Endothelial cell of umbilical vein (primary cell): ENCODE measurements at regions not wholly inside any gene's neighbourhood (a gene's known extent, or its start where the extent isn't known, plus 50 kb on each side); places are given as distances from the start of the nearest gene placed in this dataset.

Experiments
- BruUV-seq: library from RNA; stranded (reverse); fragments of 400-500 nt; replicated peaks from 2 replicates; lab custom pipeline; 2021; lab: Mats Ljungman, UMichigan
- CTCF ChIA-PET: fragments of 300-600, 350-600 bp; sonication (Branson Sonifier 250); formaldehyde crosslinking; loops from one replicate; lab custom pipeline; 2021; ENCODE audit warnings: antibody characterized with exemption, inconsistent platforms; lab: Charles Lee
- POLR2A ChIA-PET: fragments of 300-600, 350-600 bp; sonication (Branson Sonifier 250); formaldehyde crosslinking; loops from one replicate; lab custom pipeline; 2021; ENCODE audit warnings: antibody characterized with exemption, inconsistent platforms; lab: Charles Lee
- DNase-seq: peaks from one replicate; pipeline ENCODE4 v3.0.0-alpha.2; 2011; ENCODE audit warnings: low read depth, low spot score
- FAIRE-seq: peaks from 2 replicates; lab custom pipeline; 2011; peaks lifted over from hg19 to GRCh38; lab: Jason Lieb, UNC
- H2AFZ ChIP-seq: 2 replicates; pipeline ENCODE4 v1.6.0; 2012; ENCODE audit warnings: low read depth, low read length, control low read depth, inconsistent platforms
- H3K27ac ChIP-seq: 2 replicates; pipeline ENCODE4 v1.5.1; 2011; ENCODE audit warnings: low read depth, mild to moderate bottlenecking, control low read depth, low read length, moderate library complexity; ENCODE audit not compliant: insufficient read depth
- H3K27me3 ChIP-seq, 2 experiments: 2 replicates each; pipeline versions ENCODE4 v1.6.0 to v1.6.1; 2011; ENCODE audit warnings: low read length in 2 of 2, mixed read lengths in 1 of 2; ENCODE audit not compliant: control insufficient read depth in 2 of 2, insufficient read depth in 2 of 2
- H3K36me3 ChIP-seq, 2 experiments: 2 replicates in 1 of 2; 3 replicates in 1 of 2; pipeline ENCODE4 v1.5.1; 2011; ENCODE audit warnings: low read length in 2 of 2, mild to moderate bottlenecking in 1 of 2, moderate library complexity in 1 of 2; ENCODE audit not compliant: control insufficient read depth in 2 of 2, insufficient read depth in 2 of 2; ENCODE audit errors: extremely low read depth in 1 of 2
- H3K4me1 ChIP-seq: 3 replicates; pipeline ENCODE4 v1.5.1; 2011; ENCODE audit warnings: mild to moderate bottlenecking, low read length; ENCODE audit not compliant: control insufficient read depth, insufficient read depth; ENCODE audit errors: extremely low read depth
- H3K4me2 ChIP-seq: 2 replicates; pipeline ENCODE4 v1.6.1; 2011; ENCODE audit warnings: low read length, control low read depth, mixed read lengths; ENCODE audit not compliant: insufficient read depth
- H3K4me3 ChIP-seq, 3 experiments: fragments of 200-600 bp in 1 of 3; sonication (generic), shearing (Covaris generic) in 1 of 3; replicated peaks in 1 of 3; 2 replicates each; pipeline ENCODE4 v1.5.1; 2011 to 2016; ENCODE audit warnings: control low read depth in 3 of 3, low read length in 3 of 3, mild to moderate bottlenecking in 2 of 3, inconsistent platforms in 1 of 3, low read depth in 1 of 3, moderate library complexity in 1 of 3; ENCODE audit not compliant: insufficient read depth in 1 of 3
- H3K79me2 ChIP-seq: 2 replicates; pipeline ENCODE4 v1.6.0; 2012; ENCODE audit warnings: low read length, inconsistent platforms; ENCODE audit not compliant: control insufficient read depth, insufficient read depth
- H3K9ac ChIP-seq: replicated peaks from 2 replicates; pipeline ENCODE3; 2011; ENCODE audit warnings: low read length, control low read depth; ENCODE audit not compliant: insufficient read depth; ENCODE audit errors: extremely low read depth
- H3K9me1 ChIP-seq: replicated peaks from 3 replicates; pipeline ENCODE4 v1.6.0; 2011; ENCODE audit warnings: mild to moderate bottlenecking, low read length; ENCODE audit not compliant: control insufficient read depth, insufficient read depth; ENCODE audit errors: extremely low read depth
- H3K9me3 ChIP-seq: replicated peaks from 2 replicates; pipeline ENCODE4 v1.5.1; 2012; ENCODE audit warnings: low read length, inconsistent platforms; ENCODE audit not compliant: control insufficient read depth, insufficient read depth
- H4K20me1 ChIP-seq: replicated peaks from 2 replicates; pipeline ENCODE3; 2011; ENCODE audit warnings: mild to moderate bottlenecking, low read length; ENCODE audit not compliant: control insufficient read depth, insufficient read depth; ENCODE audit errors: extremely low read depth
- CTCF ChIP-seq, 2 donors: IDR thresholded peaks; 1 replicate in 1 of 2; 2 replicates in 1 of 2; pipeline ENCODE4 v1.5.1; 2011; ENCODE audit warnings: low read length in 2 of 2, mild to moderate bottlenecking in 2 of 2, moderate library complexity in 2 of 2, control low read depth in 1 of 2, inconsistent platforms in 1 of 2, low read depth in 1 of 2; ENCODE audit not compliant: insufficient read depth in 1 of 2; ENCODE audit errors: extremely low read depth in 1 of 2
- EZH2 ChIP-seq: IDR thresholded peaks from 2 replicates; pipeline ENCODE4 v1.6.1; 2012; ENCODE audit warnings: borderline replicate concordance, low read depth, mild to moderate bottlenecking, moderate library complexity, low read length, inconsistent platforms; ENCODE audit not compliant: severe bottlenecking
- FOS ChIP-seq: IDR thresholded peaks from 2 replicates; pipeline ENCODE4 v1.6.1; 2011; ENCODE audit warnings: mild to moderate bottlenecking, low read length, moderate library complexity, borderline replicate concordance; ENCODE audit not compliant: insufficient read depth
- GATA2 ChIP-seq: IDR thresholded peaks from 2 replicates; pipeline ENCODE4 v1.7.0; 2011; ENCODE audit warnings: low read depth, mild to moderate bottlenecking, moderate library complexity, mixed read lengths, low read length; ENCODE audit not compliant: insufficient read length, insufficient read depth
- JUN ChIP-seq: IDR thresholded peaks from 2 replicates; pipeline ENCODE4 v1.6.1; 2011; ENCODE audit warnings: borderline replicate concordance, low read depth; ENCODE audit not compliant: insufficient read length, insufficient read depth
- MAX ChIP-seq: IDR thresholded peaks from 2 replicates; pipeline ENCODE4 v1.6.1; 2011; ENCODE audit not compliant: insufficient read depth, insufficient read length
- MYC ChIP-seq: IDR thresholded peaks from one replicate; pipeline ENCODE4 v1.6.1; 2011; ENCODE audit warnings: mild to moderate bottlenecking, low read depth, low read length
- POLR2A ChIP-seq: IDR thresholded peaks from 2 replicates; pipeline ENCODE4 v1.6.1; 2012; ENCODE audit warnings: low read depth, mild to moderate bottlenecking, control low read depth, low read length
- POLR2AphosphoS5 ChIP-seq: IDR thresholded peaks from 2 replicates; pipeline ENCODE4 v1.6.1; 2012; ENCODE audit warnings: low read depth, mild to moderate bottlenecking, control low read depth, low read length, moderate library complexity; ENCODE audit not compliant: insufficient read depth
- dilution Hi-C: fragments of 300-500 bp; cut with MboI; formaldehyde crosslinking; loops from one replicate; pipeline ENCODE4 v1.15.0; 2019; ENCODE audit warnings: low sequenced_read_pairs; ENCODE audit not compliant: extremely low pct_ligation_motif_present
- intact Hi-C: fragments of 100-400 bp; cut with micrococcal nuclease; formaldehyde crosslinking; loops from one replicate; pipeline ENCODE4 v1.10.0; 2022

DNA sequence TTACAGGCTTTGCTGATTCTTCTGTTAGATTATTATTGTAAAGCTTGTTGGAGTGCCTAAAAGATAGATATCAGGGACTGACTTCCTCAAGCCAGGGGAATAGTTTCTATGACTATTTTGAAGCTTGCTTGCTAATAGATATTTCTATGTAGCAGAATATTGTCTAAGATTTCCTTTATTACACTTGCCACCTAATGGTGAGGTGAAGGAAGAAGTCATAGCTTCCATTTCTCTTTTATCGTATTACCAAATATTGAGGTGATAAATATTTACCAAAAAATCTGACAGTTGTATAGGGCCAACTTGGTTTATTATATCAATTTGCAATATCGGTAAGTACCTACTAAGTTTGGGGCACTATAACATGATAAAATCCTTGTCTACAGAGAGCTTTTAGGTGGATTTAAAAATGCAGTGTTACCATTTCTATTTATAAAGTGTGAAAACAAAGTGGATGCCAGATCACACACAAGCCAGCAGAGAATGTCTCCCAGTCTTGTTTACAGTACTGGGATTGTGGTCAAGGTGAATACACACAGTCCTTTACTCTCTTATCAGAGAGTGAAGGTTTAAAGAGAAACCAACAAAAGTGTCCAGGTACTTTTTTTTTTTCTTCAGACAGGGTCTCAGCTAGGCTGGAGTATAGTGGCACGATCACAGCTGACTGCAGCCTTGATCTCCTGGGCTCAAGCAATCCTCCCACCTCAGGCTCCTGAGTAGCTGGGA, 137.9 kb downstream of the IGF1 start:
- POLR2A ChIA-PET, result no interaction called here
- intact Hi-C loops, result no loop called here
- H3K4me1 ChIP-seq, result no peaks in the 10 kb centered on the region

DNA sequence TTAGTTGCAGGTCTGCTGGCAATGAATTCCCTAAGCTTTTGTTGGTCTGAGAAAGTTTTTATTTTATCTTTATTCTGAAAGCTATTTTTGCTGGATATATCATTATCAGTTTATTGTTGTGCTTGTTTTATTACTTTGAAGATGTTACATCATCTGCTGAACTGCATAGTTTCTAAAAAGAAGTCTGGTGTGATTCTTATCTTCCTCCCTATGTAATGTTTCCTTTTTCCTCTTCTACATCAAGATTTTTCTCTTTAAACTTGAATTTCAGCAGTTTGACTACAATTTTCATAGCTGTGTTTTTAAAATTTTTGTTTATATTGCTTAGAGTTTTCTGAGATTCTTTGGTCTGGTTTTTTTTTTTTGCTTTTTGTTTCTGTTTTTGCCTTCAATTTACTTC, 137.1 kb upstream of the PMCH start:
- ChIA-PET CTCF (no interaction called here), POLR2A (no interaction called here)
- intact Hi-C loops, result no loop called here
- dilution Hi-C loops, result no loop called here
- Histone ChIP-seq H3K4me1 (no peaks in the 10 kb centered on the region), H3K79me2 (no peaks in the 10 kb centered on the region), H2AFZ (no peak overlapping the region), H3K36me3 (no peaks in the 10 kb centered on the region), H3K9ac (no peak overlapping the region), H3K27ac (no peak overlapping the region), H3K9me3 (no peaks in the 10 kb centered on the region), H4K20me1 (no peaks in the 10 kb centered on the region), H3K27me3 (no peaks in the 10 kb centered on the region), H3K4me2 (no peak overlapping the region), H3K4me3 (no peak overlapping the region), H3K9me1 (no peaks in the 10 kb centered on the region)
- BruUV-seq, result no TSS peak
- DNase-seq, result no peak
- FAIRE-seq, result no peak
- TF ChIP-seq EZH2 (no peak), MYC (no peak), CTCF (IDR thresholded peaks at IDR 0.05; ENCODE audit: extremely low read depth in 1 of 2, insufficient read depth in 1 of 2, low read depth in 1 of 2, low read length in 2 of 2) (no peak), POLR2AphosphoS5 (no peak), POLR2A (no peak), FOS (no peak), GATA2 (no peak), MAX (no peak), JUN (no peak)

More for the DNA sequence above, 137.9 kb downstream of the IGF1 start:
- no TSS peak for BruUV-seq
- TF ChIP-seq EZH2 (no peak), POLR2AphosphoS5 (no peak)
- FAIRE-seq, result no peak
- no peak overlapping the region for H3K4me2 ChIP-seq
- H3K9ac ChIP-seq, result no peak overlapping the region
- no peaks in the 10 kb centered on the region for H4K20me1 ChIP-seq
- H3K36me3 ChIP-seq, result no peaks in the 10 kb centered on the region
- H3K9me1 ChIP-seq, result no peaks in the 10 kb centered on the region
- H3K9me3 ChIP-seq, result no peaks in the 10 kb centered on the region
- H3K27me3 ChIP-seq, result no peaks in the 10 kb centered on the region
- no peak overlapping the region for H2AFZ ChIP-seq
- H3K79me2 ChIP-seq, result no peaks in the 10 kb centered on the region
- H3K27ac ChIP-seq, result no peak overlapping the region
- no peak overlapping the region for H3K4me3 ChIP-seq
- CTCF ChIA-PET, result no interaction called here
- no peak for DNase-seq
- dilution Hi-C loops, result no loop called here
